LHCN-M2 (cell line): ENCODE measurements at regions not wholly inside any gene's neighbourhood (a gene's known extent, or its start where the extent isn't known, plus 50 kb on each side); places are given as distances from the start of the nearest gene placed in this dataset.
"Not testable (repeated sequence)": the region's sequence is repeated elsewhere in the genome, so short reads cannot be mapped to it uniquely, and the experiment has no call there.

ENCODE experiments used
- DNase-seq: peaks from one replicate; pipeline ENCODE4 v3.0.0-alpha.2; 2012; ENCODE audit warnings: low read depth

DNA sequence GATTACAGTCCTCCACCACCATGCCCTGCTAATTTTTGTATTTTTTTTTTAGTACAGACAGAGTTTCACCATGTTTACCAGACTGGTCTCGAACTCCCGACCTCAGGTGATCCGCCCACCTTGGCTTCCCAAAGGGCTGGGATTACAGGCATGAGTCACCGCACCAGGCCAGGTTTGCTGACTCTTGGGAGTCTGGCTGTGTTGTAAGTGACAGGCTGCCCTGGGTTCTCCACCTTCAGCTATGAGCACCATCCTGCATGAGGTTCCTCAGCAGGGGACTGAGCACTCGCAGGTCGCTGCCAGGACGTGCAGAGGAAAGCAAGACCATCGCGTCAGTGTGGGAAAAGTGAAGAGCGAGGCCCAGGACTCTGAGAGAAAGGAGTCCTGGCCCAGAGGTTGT is 112.6 kb upstream of the NDUFV2 start:
- DNase-seq: no peak

DNA sequence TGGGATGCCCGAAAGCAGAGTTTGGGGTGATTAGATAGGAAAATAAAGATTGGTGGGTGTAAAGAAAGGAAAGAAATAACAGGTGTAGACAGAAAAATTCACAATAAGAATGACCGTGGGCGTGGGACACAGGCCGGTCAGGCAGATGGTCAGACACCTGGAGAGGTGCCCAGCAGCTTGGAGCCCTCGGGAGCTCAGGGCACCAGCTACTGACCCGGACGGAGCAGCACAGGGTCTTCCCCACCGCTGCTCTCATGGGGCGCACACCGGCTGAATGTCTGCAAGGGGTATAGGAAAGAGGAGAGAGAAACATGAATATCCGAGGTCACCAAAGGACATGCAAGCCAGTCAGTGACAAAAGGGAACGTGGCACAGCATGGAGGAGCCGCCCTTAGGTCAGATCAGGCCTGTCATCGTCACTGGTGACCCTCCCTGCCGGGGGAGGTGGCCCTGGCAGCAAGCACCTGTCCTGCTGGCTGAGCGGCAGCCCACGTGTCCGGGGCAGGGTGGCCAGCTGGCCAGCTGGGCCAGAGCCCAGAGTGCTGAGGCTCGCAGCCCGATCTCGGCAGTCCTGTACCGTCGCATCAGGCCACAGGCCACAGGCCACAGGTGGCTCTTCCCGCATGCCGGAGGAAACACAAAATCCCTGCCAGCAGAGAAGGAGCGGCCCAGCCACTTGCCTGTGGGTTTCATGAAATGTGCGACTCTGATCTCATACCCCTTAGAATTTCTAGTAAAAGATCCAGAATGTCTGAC is 112.0 kb upstream of the NDUFV2 start:
- peak; percentile 55 for DNase-seq

DNA sequence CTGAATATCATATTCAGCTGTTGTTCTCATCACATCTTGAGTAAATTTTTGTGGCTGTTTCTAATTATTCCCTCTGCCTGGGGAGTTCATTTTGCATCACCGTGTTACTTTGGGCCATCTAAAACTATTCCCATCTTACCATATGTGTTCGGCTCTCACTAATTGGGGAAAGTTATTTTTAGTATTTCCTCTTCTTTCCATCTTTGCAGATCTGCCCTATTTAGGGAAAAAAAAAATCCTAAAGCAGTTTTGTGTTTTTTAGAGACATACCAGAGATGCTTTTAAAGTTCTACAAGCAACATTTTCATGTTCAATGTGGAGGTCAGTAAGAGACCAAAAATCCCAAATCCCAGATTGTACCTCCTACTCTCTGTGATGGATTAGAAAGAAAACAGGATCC is 111.3 kb upstream of the NDUFV2 start:
- DNase-seq: no peak

DNA sequence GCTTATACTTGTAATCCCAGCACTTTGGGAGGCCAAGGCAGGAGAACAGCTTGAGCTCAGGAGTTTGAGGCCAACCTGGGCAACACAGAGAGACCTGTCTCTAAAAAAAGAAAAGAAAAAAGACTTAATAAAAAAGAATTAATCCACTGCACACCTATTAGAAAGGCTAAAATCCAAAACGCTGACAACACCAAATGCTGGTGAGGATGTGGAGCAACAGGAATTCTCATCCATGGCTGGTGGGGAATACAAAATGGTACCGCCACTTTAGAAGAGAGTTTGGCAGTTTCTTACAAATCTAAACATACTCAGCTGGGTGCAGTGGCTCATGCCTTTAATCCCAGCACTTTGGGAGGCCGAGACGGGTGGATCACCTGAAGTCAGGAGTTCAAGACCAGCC is 110.0 kb upstream of the NDUFV2 start:
- DNase-seq: not testable (repeated sequence)

DNA sequence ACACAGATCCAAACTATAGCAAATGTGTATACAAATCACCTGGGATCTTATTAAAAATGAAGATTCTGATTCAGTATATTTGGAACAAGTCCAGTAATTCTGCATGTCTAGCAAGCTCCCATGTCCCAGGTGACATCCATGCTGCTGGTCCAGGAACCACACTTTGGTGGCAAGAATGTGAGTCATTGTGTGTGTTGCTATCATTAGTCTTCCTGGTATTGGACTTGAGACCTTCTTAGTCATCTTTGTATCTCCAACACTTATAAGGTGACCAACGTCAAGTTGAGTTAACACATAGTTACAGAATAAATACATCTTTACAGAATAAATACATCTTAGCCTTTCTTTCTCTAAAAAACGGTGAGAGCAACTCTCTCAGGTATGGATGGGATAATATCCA is 107.9 kb upstream of the NDUFV2 start:
- DNase-seq: no peak

DNA sequence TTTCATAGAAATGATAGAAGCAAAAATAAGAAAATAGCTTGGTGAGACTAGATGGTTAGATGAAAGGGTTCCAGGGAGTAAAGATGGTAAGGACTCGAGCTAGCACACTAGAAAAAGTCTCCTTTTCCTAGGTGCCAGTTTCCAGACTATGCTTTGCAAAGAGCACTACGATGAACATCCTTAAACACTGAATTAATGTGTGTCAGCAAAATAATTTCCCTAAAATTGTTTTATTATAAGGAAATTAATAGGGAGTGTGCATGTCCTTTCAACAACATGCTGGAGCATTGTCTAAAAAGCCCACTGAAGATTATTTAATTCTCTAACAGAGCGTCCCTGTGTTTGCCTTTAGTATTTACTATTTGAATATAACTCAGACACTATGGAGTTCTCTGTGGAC is 107.4 kb upstream of the NDUFV2 start:
- no peak for DNase-seq

DNA sequence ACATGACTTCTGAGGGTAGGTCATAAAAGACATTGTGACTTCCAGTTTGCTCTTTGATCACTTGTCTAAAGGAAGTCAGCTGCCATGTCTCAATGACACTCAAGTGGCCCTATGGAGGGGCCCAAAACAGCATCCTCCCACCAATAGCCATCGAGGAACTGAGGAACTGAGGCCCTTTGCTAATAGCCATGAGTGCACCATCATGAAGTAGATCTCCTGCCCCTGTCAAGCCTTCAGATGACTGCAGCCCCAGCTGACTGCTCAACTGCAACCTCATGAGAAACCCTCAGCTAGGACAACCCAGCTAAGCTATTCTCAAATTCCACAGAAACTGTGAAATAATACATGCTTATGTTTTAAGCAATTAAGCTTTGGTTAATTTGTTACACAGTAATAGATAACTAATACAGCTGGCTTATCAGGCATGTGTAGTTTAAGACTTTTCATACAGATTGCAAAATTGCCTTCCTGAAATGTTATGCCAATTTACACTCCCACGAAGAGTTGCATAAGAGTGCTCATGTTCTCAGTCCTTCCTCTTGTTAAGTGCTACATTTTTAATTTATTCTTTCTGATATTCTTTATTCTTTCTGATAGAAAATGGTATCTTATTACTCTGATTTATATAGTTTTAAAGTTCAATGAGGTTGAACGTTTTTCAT is 105.6 kb upstream of the NDUFV2 start:
- DNase-seq: no peak

DNA sequence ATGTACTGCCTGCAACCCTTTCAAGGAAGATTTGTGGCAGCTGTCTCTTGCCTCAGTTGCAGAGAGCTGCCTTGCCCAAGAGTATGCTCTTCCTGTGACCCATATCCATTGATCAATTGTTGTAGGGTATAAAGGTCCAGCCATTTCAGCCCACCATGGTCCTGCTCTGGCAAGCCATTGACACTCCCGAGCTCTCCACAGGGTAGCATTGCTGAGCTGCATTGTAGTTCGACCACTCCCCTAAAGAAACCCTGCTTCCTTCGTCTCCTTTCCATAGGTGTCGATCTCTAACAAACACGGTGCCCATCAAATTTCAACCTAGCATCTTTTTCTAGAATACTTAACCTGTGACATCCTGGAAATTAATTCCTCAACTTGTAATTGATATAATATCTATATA is 104.9 kb upstream of the NDUFV2 start:
- DNase-seq: no peak

DNA sequence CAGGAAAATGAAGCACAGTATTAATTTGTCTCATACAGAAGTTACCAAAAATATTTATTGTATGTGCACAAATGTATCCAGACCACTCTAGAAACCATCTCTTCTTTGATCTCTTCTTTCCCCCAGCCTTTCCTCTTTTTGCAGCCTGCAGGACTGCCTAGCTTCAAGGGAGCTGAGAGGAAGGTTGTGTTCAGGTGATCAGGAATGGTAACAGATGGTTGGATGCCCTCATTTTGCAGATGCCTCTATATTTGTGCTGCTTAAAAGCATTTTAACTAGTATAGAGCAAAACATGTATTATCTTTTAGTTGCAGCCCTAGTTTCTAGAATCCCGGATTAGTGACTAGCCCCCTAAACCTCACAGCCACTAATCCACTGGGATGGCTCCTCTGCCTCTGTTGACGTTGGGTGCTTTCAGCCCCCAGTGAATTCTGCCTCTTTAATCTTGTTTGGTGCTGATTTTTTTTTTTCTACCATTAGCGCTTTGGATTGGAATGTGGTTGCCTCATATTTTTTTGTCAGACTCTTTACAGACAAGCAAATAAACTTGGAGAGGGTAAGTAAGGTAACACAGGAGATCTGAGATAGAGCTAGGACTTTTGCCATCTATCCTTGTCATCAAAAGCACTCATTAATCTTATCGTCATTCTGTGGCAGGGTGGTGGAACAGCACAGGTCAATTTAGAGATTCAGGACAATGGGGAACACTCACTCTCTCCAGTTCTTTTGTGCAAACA is 103.8 kb upstream of the NDUFV2 start:
- no peak for DNase-seq

DNA sequence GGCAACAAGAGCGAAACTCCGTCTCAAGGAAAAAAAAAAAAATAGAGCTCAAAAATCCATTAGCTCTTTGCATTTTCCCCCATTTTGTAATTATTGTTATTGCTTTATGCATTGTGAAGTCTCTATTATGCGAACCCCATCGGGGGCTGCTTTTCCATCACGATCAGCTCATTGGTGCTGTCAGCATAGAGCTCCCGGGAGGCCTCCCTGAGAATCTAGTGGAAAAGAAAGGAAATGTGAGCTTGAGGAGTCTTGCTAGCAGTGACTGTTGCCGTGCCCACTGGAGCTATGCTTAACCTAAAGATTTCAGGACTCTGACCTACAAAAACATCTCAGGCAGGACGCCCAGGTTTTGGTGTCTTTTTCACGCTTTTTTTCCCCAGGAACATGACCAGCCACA is 102.6 kb upstream of the NDUFV2 start:
- DNase-seq: no peak

DNA sequence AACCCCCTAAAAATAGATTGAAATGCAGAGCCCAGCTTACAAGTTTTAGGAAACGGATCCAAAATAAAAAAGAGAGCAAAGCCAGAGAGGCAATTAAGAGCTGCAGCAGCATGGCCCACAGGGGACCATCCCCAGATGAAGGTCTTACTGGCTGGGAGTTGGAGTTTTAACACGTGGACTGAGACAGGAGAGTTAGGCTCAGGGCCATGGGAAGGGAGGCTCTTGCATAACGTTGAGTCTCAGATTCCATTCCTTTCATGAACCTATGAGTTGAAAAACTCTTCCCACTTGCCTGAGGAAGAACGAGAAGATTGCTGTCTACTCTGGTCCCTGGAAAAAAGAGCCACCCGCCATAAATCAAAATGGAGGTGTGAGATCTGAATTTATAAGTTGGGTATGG is 101.8 kb upstream of the NDUFV2 start:
- no peak for DNase-seq

DNA sequence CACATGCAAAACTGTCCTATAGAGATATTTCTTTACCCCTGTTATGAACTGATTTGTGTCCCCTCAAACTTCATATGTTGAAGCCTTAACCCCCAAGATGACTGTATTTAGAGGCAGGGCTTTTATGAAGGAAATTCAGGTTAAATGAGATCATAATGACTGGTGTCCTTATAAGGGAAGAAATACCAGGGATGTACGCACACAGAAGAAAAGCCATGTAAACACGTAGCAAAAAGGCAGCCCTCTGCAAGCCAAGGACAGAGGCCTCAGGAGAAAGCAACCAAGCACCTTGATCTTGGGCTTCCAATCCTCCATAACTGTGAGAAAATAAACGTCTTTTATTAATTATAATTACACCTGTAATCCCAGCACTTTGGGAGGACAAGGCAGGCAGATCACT is 101.3 kb upstream of the NDUFV2 start:
- no peak for DNase-seq

DNA sequence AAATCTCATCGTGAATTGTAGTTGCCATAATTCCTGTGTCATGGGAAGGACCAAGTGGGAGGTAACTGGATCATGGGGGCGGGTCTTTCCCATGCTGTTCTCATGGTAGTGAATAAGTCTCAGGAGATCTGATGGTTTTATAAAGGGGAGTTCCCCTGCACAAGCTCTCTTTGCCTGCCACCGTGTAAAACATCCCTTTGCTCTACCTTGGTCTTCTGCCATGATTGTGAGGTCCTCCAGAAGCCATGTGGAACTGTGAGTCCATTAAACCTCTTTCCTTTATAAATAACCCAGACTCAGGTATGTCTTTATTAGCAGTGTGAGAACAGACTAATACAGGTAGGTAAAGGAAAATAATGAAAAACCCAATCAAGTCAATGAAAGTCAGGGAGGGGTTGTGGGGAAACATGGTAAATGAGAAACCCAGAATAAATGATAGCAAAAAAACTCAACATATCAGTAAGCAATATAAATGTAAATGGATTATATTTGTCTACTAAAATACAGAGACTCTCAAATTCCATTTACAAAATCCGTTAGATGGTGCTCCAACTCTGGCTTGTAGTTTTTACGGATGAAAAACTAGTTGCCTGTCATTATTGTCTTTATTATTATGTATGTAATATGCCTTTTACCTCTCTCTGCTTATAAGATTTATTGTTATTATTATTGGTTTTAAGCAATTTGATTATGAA is 98.9 kb upstream of the NDUFV2 start:
- no peak for DNase-seq

DNA sequence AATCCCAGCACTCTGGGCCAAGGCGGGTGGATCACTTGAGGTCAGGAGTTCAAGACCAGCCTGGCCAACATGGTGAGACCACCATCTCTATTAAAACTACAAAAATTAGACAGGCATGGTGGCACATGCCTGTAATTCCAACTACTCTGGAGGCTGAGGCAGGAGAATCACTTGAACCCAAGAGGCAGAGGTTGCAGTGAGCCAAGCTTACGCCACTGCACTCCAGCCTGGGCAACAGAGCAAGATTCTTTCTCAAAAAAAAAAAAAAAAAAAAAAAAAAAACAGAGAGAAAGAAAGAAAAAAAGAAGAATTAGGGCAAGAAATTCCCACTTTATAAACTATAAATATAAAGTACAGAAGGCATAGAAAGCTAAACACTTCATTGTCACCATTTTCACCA is 98.2 kb upstream of the NDUFV2 start:
- not testable (repeated sequence) for DNase-seq

DNA sequence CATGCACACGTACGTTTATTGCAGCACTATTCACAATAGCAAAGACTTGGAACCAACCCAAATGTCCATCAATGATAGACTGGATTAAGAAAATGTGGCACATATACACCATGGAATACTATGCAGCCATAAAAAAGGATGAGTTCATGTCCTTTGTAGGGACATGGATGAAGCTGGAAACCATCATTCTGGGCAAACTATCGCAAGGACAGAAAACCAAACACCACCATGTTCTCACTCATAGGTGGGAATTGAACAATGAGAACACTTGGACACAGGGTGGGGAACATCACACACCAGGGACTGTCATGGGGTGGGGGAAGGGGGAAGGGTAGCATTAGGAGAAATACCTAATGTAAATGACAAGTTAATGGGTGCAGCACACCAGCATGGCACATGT is 94.8 kb upstream of the NDUFV2 start:
- not testable (repeated sequence) for DNase-seq

DNA sequence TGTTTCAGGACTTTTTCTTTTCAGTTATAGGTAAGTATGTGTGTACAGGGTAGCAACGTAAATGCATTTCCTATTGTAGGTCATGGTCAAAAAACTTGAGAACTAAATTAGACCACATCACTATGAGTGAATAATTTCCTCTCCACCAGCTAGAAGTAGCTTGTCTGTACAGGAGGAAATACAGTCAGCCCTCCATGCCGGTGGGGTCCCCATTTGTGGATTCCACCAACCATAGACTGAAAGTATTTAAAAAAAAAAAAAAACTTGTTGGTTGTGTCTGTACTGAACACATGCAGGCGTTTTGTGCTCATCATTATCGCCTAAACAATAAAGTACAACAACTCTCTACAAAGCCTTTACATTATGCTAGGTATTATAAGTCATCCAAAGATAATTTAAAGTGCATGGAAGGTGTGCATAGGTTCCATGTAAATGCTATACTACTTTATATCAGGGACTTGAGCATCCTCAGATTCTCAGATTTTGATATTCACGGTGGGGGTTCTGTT is 94.2 kb upstream of the NDUFV2 start:
- DNase-seq: no peak

DNA sequence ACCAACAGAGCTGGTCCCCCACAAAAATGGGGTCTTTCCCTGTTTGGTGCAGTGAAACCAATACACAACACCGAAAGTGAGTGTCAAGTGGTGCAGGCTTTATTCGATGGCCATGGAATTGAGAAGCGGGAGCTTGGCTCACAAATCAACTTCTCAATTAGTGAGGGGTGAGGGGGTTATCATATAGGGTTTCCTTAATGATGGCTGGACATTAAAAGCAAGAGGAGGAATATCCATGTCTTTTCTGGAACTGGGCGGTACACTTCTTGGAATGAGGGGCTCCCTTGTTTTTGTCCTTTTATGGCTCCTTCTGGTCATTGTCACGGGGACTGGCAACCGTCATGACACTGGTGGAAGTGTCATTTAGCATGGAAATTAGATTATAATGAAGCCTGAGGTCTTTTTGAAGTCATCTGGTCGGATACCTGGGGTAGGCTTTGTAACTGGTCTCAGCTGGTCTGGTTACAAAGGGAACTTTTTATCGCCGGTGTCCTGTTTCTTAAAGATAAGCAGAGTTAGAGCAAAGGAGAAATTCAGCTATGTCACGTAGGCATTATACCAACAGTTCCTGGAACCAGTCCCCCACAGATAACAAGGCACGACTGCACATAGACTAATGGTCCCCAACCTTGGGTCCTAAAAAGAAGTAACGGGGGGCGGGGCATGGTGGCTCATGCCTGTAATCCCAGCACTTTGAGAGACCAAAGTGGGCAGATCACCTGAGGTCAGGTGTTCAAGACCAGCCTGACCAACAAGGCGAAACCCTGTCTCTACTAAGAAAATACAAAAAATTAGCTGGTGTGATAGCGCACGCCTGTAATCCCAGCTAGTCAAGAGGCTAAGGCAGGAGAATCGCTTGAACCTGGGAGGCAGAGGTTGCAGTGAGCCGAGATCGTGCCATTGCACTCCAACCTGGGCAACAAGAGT is 93.5 kb upstream of the NDUFV2 start:
- no peak for DNase-seq

DNA sequence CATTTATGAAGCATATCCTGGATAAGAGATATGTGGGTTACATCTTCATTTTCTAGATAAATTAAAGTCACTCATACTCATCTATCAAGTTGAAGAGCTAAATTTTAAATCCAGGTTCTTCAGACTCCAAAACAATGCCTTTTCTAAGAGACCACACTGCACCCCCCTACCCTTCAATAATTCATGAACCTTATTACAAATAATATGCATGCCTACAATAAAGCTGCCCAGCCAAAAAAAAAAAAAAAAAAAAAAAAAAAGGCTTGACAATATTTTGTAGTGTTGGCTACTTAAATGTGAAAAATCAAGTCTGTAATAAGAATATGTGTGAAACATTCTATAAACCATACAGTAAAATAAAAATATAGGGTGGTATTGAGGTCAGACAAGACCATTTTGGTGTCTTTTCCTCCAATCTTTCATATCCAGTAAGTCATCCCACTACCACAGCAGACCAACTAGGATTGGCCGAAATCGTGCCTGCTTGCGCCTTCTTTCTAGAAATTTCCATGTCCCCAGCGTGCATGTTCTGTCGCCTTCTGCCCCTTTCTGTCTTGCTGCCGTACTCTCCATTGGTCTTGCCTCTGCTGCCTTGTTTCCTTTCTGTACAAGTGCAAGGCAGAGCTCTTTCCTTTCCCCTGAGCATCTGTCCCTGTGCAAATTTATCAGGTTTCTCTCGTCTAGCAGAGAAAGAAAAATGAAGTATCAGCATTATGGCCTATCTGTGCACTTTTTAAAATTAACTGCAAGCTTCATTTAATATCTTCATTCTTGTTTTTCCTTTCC is 92.6 kb upstream of the NDUFV2 start:
- DNase-seq: no peak

DNA sequence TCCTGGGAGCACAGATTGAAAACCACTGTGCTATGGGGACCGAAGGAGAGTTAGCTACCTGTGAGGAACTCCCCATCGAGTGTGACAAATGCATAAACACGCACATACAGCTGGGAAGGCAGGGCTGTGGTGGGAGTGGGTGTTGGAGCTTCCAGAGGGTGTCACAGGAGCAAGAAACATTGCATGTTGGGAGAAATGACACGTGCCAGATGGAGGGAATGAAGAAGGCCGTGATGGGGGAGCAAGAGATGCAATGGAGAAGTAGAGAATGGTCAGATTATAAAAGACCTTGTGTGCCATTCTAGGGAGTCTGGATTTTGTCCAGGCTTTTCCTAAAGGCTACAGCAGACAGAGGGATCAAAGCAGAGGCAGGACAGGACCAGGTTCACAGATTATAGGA is 91.1 kb upstream of the NDUFV2 start:
- DNase-seq: no peak

DNA sequence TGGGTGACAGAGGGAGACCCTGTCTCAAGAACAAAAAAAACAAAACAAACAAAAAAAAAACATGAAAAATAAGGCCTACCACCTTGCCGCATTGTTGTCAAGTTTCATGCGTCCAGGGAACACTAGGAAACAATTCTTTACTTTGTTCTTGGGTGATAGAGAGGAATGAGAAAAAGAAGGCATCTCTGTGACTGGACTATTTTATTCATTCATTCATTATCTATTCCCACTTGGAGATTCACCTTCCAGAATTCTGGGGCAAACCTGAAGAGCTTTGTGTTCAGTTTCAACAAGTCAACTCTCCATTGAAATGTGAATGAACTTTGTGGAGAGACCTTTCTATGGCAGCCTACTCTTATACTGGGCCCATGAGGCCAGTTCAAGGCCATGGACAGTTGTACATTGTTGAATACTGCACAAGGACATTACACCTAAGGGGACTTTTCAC is 88.5 kb upstream of the NDUFV2 start:
- no peak for DNase-seq
